ENCODE measurements at regions not wholly inside any gene's neighbourhood (a gene's known extent, or its start where the extent isn't known, plus 50 kb on each side); places are given as distances from the start of the nearest gene placed in this dataset.

DNA sequence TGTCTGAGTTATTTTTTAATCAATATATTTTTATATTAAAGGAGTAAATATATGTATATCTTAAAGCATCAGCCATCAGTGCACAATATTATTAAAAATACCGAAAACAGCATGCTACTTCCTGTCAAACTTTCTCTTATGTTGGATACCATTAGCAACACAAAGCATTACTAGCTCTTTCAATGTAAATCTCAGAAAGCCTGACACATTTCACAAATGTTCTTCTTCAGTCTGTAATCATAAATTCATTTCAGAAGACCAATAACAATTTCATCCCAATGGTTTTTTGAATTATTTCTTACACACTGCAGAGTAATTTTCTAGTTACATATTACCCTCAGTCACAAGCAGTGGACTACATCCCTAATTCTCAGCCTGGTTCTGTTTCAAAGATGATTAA is 226.9 kb downstream of the LRRK2 start:
- no peak overlapping the region for H3K4me3 ChIP-seq (ENCODE audit: low read depth, low read length)
- TF ChIP-seq, protein P1, sequence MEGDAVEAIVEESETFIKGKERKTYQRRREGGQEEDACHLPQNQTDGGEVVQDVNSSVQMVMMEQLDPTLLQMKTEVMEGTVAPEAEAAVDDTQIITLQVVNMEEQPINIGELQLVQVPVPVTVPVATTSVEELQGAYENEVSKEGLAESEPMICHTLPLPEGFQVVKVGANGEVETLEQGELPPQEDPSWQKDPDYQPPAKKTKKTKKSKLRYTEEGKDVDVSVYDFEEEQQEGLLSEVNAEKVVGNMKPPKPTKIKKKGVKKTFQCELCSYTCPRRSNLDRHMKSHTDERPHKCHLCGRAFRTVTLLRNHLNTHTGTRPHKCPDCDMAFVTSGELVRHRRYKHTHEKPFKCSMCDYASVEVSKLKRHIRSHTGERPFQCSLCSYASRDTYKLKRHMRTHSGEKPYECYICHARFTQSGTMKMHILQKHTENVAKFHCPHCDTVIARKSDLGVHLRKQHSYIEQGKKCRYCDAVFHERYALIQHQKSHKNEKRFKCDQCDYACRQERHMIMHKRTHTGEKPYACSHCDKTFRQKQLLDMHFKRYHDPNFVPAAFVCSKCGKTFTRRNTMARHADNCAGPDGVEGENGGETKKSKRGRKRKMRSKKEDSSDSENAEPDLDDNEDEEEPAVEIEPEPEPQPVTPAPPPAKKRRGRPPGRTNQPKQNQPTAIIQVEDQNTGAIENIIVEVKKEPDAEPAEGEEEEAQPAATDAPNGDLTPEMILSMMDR (conservative IDR thresholded peaks at IDR 0.05; ENCODE audit: low read depth, low read length) = no peak
- no peak for DNase-seq (ENCODE audit: low read depth)

DNA sequence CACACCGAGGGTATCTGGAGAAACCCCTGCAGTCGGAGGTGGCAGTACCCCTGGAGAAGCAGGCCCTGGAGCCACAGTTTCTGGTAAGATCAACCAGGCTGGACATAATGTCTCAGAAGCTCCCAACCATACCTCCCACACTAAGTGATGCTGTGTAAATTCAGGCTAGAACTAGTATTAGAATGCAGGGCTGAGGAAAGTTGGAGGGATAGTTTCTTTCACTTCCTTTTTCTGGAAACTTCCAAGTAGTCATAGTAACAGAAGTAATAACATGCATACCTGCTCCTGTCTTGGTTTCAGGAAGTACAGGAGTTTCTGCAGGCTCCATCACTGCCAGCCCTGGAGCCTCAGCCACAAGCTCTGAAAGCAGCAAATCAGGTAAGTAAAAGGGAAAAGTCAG is 228.1 kb upstream of the CNTN1 start:
- DNase-seq (ENCODE audit: low read depth) = no peak
- TF ChIP-seq, protein P1 (conservative IDR thresholded peaks at IDR 0.05; ENCODE audit: low read depth, low read length) = no peak
- H3K4me3 ChIP-seq (ENCODE audit: low read depth, low read length) = no peak overlapping the region

DNA sequence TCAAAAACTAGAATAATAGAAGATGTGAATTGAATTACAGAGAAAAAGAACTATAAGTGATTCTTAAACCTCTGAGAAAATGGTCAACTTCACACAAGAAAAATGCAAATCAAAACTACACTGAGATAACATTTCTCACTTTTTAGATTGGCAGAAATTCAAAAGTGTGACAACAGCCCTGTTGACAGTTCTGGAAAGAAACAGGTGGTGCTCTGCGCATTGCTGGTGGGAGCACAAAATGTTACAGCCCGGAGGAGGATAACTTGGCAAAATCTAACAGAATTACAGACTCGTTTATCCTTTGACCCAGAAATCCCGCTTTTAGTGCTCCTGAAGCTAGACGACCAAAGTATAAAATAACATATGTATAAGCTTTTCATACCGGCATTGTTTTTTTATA is 222.5 kb upstream of the CNTN1 start:
- TF ChIP-seq, protein P1 (conservative IDR thresholded peaks at IDR 0.05; ENCODE audit: low read depth, low read length) = no peak
- no peak for DNase-seq (ENCODE audit: low read depth)
- no peak overlapping the region for H3K4me3 ChIP-seq (ENCODE audit: low read depth, low read length)

DNA sequence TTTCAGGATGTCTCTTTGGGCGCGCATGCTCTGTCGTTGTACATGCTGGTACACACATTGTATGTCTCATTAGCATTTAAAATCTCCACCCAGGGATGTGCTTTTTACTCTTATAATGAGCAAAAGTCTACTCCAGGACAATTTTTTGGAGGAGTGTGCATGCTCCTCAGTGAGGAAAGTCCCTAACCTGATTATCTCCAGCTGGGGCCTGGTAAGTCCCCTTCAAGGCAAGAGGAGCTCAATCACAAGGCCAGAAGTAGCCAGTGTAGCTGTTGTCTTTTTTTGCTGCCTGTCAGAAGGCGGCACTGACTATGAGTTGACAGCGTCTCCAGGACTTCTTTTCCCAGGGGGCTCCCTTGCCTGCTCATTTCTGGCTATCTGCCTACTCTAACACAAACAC is 218.3 kb upstream of the CNTN1 start:
- DNase-seq (ENCODE audit: low read depth) = no peak
- H3K4me3 ChIP-seq (ENCODE audit: low read depth, low read length) = no peak overlapping the region
- TF ChIP-seq, protein P1 (conservative IDR thresholded peaks at IDR 0.05; ENCODE audit: low read depth, low read length) = no peak

DNA sequence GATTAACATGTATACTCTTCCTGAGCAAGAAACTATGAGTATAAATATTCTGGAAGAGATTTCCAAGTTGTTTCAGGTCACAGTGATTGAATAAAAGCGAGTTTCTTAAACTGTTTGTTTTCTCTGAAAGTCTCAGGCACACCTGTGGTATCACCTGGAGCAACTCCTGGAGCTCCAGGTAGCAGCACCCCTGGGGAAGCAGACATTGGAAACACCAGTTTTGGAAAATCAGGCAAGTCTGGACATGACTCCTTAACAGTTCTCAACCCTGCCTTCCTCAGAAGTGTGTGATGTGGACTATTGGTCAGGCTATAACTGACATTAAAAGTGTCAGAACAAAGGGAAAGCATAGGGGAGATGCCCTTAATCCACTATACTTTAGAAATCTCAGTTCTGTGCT is 217.6 kb upstream of the CNTN1 start:
- TF ChIP-seq, protein P1 (conservative IDR thresholded peaks at IDR 0.05; ENCODE audit: low read depth, low read length) = no peak
- no peak overlapping the region for H3K4me3 ChIP-seq (ENCODE audit: low read depth, low read length)
- no peak for DNase-seq (ENCODE audit: low read depth)

DNA sequence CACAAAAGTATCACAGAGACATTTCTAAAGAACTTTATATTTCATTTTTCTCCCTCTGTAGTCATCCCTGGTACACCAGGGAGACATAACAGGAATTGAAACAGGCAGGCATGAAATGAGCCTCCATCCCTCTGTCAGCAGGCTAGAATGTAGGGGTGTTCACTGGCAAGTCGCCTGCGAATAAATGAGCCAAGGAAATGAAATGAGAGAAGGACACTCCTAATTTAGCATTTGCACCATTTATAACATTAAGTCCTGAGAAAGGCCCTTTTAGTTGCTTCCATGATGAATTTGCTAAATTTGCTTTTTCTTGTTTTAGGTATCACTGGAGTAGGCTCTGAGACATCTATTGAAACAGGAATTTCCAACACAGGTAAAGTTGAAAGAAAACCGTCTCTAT is 192.4 kb upstream of the CNTN1 start:
- TF ChIP-seq, protein P1 (conservative IDR thresholded peaks at IDR 0.05; ENCODE audit: low read depth, low read length) = no peak

DNA sequence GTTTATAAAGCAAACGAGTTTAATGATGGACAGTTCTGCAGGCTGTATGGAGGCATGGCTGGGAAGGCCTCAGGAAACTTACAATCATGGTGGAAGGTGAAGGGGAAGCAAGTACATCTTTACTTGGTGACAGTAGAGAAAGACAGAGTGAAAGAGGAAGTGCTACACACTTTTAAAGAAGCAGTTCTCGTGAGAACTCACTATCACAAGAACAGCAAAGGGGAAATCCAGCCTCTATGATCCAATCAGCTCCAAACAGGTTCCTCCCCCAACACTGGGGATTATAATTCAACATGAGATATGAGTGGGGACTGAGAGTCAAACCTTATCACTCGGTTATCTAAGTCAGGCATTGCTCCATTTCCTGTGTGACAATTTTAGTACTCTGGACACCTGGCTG is 189.9 kb upstream of the CNTN1 start:
- no peak for DNase-seq (ENCODE audit: low read depth)

More for the DNA sequence above, 192.4 kb upstream of the CNTN1 start:
- H3K4me3 ChIP-seq (ENCODE audit: low read depth, low read length) = no peak overlapping the region
- no peak for DNase-seq (ENCODE audit: low read depth)

More for the DNA sequence above, 189.9 kb upstream of the CNTN1 start:
- TF ChIP-seq, protein P1 (conservative IDR thresholded peaks at IDR 0.05; ENCODE audit: low read depth, low read length) = no peak
- no peak overlapping the region for H3K4me3 ChIP-seq (ENCODE audit: low read depth, low read length)
